Stimulated activated CD8-positive, alpha-beta memory T cell treated with anti-CD3 and anti-CD28 coated beads, Interleukin-7, amount 100 ng/mL, for 1 hour (primary cell): ENCODE measurements at regions not wholly inside any gene's neighbourhood (a gene's known extent, or its start where the extent isn't known, plus 50 kb on each side); places are given as distances from the start of the nearest gene placed in this dataset.

Experiments
- DNase-seq, 2 donors: peaks; one replicate each; pipeline ENCODE4 v3.0.0-alpha.2; 2020; ENCODE audit warnings: low read depth in 2 of 2

DNA sequence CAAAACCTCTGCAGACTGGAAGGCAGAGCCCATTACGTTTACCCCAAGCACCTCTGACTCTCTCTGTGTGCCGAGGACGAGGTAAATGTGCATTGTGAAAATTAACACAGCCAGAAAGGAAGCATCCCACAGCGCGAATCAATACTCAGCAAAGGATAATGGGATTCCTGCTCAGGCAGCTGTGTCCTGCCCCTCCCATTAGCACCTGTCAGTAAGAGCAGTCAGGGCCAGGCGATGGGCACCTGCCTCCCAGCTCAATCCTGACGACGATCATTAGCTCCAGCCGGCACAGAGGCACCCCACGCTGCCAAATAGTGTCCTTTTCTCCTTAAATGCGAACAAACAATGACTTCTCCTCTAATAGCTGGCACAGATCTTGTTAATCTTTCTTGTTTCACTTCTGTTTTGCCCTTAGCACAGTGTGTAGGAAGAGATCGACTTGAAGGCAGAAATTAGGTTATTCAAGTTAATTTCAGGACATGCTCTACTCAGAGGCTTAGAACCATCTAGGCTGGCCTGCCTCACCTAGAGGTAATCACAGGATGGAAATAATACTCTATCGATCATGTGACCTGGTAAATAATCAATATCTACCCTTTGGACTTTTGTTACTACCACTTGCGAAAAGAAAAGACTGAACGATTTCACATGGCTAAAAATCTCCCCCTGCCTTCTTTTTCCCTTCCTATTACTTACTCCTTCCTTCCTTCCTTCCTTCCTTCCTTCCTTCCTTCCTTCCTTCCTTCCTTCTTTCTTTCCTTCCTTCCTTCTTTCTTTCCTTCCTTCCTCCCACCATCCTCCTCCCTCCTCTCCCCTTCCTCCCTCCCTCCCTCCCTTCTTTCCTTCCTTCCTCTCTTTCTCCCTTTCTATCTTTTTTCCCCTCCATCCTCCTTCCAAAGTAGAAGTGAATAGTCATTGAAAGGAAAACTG is 487.9 kb upstream of the ID2 start:
- no peak for DNase-seq

DNA sequence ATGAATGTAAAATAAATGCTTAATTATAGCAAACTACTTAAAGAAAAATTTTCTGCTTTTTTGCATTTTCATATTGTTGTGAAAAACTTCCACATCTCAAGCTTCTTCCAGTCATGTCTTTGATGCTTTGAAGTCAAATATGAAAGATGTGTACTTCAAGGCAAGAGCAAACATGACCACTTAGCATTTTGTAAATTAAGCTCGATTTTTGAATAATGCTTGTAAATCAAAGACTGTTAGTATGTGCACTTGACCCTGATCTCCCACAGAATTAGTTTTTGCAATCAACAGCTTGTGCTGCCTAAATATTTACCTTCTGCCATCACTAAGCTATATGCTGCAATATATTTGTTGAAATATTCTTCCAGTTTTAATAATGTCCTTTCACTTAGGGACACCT is 486.1 kb upstream of the ID2 start:
- DNase-seq, result no peak

DNA sequence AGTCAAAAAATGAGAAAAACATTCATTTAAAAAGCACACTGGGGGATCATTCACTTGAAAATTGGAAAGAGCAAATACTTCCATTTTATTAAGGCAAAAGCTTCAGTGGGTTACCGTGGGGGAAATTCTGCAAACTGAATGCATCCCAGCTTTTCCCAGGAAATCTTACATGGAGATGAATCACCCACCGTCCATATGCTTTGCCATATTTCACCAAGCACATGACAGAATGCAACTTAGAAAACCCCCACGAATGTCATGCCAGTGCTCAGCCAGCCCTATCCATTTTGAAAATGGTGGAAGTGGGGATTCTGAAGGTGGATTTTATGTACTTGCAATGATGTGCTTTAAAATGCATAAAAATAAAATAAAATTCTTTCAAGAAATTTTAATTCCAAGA is 485.5 kb upstream of the ID2 start:
- DNase-seq, result no peak

DNA sequence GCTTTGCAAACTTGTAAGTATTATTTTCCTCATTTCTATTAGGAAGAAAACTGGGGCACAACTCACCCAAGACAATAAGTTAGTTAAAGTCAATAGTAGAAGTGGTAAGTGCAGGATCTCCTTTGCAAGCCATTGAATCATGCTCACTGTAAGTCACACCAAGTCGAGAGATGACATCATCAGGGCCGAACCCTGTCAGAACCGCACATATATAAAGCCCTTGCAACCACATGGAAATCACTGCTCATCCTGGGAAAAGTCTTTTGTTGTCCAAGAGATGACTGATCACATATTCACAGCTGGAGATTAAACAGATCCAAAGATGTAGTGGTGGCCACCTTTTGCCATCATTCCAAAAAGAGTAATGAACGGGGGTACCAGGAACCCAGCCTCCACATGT is 484.8 kb upstream of the ID2 start:
- DNase-seq, result no peak

DNA sequence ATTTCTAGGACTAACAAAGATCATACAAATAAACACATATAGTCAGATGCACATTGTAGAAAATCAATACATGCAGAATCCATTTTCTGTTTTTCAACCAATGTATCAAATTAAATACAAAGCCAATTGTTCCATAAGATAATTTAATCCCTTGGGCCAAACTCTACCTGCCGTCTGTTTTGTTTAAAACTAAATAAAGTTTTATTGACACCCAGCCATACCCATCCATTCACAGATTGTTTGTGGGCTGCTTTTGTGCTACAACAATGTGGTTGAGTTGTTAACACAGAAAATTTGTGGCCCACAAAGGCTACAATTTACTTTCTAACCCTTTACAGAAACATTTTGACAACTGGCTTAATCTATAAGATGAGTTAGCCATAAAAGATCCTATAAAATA is 484.0 kb upstream of the ID2 start:
- DNase-seq, result no peak

DNA sequence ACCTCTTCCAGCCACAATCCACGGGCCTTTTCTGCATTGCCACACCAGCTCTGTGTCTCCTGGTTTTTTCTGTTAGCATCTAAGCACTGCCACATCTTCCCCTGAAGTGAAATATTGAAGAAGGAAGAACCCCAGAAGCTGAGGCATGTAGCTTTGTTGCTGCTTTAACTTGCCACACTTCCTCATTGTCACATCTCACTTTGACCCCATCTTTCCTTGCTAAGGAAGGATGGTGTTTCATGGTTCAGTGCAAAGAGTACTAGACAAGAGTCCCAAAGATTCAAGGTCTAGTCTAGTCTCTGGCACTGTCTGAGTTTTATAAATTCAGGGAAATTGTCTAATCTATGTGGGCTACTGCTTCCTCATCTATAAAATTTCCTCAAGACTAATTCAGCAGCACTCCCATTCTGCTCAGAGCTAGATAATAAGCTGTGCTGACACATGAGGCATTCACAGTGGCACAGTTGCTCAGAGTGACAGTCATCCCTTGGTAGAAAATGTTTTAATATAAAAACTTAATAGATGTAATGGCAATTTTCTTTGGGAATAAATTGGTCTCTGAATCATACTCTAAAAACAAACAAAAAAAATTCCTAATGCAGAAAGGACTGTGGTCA is 483.0 kb upstream of the ID2 start:
- no peak for DNase-seq

DNA sequence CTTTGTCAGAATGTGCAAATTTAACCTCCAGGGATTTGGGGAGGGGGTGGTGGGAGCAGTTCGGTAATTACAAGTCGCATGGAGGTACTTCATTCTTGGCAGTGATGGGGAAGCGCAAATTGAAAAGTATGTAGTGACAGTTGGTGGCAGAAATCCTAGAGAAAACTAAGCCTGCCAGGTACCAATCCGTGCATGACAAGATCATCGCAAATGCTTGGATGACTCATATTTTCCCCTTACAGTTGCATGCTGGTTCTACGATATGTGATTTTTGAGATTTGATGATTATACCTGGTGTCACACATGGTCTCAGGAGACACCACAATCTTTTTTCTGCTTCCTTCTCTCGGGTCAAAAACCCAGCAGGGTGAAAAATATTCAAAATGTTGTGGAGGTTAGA is 479.7 kb upstream of the ID2 start:
- no peak for DNase-seq

DNA sequence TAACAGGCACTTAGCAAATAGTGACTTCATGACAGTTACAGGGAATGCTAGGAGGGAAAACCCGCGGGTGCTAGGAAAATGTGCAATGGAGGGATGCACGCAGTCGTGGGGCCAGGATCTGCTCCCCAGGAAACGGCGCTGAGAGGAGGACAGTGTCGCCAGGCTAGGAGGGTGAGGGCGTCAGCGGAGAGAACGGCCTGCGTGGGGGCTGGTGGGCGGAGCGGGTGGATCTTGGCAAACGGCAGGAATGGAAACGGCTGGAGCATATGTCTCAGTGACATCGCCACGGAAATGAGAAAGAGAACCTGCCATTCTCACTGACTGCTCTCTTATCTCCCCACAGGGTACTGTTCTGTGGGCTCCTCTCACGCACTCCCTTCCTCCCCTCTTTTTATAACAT is 478.5 kb upstream of the ID2 start:
- DNase-seq, result no peak

DNA sequence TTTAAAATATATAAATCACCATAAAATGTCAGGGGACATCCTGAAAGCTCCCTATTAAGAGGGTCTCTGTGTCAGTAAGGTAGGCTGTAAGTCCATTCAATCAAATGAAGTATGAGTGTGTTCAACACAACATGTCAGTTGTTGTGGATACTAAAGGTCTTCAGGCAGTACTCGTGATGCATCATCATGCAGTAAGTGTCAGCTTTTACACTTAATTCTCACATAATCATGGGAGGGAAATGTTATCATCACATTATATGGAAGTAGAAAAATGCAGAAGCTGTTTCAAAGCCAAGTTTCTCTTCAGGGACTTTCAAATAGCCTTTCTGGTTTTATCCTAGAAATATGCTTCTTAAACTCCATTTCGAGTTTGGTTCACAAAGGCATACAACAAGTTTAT is 477.1 kb upstream of the ID2 start:
- DNase-seq, result no peak

DNA sequence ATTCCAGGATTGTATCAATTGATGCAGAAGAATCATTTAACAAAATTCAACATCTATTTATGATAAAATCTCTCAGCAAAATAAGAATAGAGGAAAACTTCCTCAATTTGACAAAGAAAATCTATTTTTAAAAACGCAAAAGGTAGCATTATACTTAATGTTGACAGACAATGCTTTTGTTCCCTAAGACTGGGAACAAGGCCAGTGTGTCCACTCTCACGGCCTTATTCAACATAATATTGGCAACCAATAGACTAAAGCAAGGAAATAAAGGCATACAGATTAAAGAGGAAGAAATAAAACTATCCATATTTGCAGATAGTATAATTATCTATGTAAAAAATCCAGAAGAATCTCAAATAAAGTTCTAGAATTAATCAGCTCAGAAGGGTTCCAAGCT is 472.4 kb upstream of the ID2 start:
- no peak for DNase-seq

DNA sequence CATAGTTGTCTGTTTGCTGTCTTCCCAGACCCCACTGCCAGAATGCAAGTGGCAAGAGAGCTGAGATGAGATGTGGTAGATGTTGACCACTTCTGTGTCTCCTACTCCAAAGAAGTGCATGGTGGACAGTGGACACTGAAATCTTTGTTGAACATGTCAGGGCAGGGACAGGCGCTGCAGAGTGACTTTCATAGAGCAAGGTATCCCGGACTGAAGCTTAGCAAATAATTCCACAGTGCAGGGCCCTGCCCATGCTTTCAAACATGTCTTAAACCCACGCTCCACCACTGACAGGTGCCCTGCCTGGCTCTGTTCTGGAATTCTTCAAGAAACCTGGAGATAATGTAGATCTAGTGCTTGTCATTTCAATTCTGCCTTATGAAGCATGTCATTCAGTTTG is 470.5 kb upstream of the ID2 start:
- no peak for DNase-seq

DNA sequence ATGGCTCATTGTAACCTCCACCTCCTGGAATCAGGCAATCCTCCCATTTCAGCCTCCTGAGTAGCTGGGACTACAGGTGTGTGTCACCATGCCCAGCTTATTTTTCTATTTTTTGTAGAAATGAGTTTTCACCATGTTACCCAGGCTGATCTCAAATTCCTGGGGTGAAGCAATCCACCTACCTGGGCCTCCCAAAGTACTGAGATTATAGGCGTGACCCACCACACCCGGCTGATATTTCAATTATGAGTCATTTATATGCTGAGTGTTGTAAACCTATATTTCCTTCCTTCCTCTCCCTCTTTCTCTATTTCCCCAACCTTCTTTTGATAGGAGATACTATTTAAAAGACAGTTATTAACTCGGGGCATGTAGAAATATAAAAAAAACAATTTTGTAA is 469.6 kb upstream of the ID2 start:
- DNase-seq, result no peak

DNA sequence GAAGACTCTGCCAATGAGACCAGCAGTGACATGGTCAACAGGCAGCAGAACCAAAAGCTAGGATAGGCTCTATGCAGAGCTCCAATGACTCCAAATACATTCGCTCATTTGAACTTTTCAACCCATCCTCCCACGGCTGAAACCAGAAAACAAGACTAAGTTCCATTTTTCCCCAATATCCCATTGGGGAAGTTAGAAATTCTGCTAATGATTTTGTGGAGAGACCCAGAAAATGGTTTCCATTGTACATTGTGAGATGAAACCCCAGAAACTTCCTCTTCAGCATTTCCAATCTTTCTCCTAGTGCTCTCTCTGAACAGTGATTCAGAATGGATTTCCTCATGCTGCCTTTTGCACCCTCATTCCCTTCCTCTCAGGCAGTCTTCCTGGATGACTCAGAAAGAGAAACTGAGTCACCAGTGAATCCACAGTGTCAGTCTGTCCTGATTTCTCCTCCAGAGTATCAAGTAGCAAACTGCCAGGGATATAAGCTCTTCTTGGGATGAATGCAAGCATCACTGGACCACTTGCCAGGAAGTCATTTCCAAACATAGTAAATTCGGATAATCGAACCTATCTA is 467.7 kb upstream of the ID2 start:
- no peak for DNase-seq

DNA sequence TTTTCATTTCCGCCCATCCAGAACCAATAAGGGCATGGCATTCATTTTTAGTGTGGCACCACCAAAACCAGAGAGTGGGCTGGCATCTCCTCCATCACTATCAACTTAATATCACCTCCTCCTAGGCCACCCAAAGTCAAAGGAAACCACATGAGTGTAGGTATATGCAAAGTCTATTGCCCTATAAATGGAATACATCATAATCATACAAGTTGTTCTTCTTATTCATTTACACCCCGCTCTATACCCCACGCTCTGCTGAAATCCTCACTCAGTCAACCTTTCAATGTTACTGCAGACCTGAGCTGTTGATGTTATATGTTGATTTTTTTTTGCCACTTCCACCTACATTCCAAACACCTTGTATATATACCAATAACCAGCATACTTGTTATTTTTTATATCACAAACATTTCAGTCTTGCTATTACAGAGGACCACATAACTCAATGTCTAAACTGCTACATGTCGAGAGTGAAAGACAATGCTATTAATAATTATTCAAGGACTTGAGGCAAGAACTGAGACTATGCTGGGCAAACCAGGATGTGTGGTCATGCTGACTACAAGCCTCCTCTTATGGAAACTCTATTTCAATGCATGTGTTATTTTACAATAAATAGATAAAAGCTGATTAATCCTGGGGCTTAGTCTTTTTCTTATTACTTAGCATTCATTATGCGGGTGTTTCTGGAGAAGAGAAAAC is 466.5 kb upstream of the ID2 start:
- no peak for DNase-seq

DNA sequence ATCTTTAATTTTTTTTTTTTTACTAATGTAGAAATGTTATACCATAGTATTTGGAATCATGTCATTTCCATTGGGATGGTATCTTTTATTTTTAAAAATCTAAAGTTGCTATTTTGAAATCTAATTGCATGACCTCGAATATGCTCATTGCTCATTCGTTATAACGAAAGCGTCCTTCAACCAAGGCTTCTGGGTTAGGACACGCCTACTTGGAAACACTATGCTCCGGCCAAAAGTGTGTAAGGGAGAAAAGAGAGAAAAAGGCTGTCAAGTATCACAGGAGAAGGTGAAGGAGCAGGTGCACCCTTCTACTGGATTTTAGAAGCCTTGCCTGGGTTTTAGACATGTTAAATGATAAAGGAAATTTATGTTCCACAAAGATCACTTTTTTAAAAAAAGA is 465.9 kb upstream of the ID2 start:
- no peak for DNase-seq

DNA sequence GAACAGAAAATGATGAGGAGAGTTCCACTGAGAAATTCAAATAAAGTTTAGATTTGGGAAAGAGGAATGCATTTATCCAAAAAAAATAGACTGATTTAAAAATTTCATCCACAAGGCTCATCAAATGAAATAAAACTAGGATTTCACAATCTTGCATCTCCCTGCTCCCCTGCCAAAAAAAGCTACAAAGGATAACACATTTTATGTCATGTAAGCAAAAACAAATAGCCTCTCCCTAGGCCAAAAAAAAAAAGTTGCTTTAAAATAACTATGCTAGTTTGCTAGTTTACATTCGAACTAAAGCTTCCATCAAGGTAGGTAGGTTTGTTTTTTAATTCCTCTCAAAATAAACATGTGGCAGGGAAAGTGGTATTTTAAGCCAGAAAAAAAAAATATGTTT is 465.5 kb upstream of the ID2 start:
- DNase-seq, result no peak

DNA sequence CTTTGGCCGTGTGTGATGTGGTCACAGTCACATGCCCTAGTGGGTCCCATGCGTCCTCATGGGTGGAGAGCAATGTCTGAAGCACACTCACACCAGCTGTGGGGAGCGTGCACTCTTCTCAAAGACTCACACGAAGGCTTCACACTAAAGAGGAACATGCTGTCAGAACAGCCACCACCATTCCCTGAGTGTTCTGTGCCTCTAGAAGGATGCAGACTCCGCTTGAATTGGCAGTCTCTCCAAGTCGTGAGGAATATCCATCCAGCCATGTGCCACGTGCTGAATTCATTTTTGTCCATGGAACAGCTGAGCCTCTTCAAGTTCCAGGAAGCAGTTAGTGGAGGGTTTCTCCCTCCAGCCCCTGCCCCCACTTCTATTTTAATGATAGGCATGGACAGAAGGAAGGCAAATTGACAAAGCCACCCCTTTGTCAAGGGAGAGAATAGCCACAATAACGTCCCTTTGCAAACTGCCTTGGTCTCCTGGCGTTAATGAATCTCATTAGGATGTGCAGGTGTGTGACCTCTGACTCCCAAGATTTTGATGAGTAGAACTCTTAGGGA is 464.3 kb upstream of the ID2 start:
- no peak for DNase-seq

DNA sequence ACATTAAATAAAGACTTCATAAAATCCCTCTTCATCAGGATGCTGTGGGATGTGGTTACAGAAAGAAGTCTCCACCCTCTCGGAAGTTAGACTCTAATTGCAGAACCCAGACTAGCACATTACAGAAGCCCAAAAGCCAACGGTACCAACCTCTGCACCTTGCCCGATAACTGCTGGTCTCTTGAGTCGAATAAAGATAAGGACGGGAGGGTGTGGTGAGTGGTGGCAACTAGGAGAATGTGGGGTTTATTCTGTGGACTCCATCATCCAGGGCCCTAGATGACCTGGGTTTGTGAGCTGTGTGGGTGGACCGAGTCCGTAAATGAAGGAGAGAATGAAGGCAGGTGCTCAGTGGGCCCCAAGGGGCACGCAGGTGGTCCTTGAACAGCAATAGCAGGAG is 462.8 kb upstream of the ID2 start:
- DNase-seq, result no peak

DNA sequence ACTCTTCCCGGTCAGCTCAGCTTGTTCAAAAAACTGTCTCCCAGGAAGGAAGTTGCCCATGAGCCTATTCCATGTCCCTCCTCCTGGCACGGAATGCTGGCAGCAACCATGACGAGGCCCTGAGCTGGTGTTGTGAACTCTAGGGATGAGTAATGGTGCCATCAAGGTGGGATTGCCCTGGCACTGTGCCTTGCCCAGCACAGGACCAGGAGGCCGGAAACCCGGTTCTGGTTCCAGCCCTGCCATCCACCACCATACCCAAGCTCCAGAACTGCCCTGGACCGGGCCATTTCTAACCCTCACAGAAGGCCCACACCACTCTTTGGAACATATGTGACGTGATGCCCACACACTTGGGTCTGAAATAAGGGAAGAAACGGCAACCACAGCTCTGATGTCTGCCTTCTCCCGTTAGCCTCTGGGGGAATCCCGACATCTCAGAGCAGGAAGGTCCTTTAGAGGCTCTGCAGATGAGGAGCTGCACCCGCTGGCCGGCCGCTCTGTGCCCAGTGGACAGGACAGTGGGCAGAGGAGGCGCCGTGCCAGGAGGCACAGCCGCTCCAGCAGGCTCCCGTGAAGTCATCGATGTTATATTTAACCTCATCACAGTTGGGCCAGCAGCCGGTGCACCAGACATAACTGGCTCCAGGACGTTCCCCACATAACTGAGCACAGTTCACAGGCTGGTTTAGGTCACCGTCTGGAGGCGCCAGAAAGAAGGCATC is 462.1 kb upstream of the ID2 start:
- DNase-seq, result no peak

DNA sequence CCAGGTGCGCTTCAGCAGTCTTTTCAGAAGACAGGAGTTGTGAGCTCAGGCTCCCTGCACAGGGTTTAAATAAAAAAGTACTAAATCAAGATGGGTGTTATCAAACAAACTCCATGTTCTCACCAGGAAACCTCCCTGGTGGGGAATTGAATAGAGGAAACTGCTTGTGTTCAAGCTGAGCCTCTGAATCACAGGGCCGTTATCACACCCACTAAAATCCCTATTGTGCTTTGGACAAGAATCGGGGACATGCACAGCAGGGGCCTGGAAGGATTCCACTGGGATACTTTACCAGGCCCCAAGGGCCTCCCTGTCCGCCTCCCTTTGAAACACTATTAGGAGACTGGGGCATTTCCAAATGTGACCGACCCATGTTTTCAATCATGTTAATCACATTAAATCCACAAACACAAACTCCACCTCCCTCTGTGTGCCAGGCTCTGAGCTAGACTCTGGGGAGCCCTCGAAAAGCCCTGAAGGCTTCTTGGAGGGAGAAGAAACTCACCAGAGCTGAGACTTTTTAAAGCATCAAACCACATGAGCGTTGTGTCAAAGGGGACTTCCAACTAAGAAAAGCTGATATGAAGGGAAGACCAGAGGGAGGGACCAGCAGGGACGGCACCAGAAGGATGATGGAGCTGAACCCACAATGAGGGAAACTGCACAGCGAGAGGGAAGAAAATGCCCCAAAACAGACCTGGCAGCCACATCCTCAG is 458.7 kb upstream of the ID2 start:
- DNase-seq, result no peak
